Stimulated activated CD8-positive, alpha-beta memory T cell treated with anti-CD3 and anti-CD28 coated beads, Interleukin-7, amount 100 ng/mL, for 4 hours (primary cell): ENCODE measurements at regions not wholly inside any gene's neighbourhood (a gene's known extent, or its start where the extent isn't known, plus 50 kb on each side); places are given as distances from the start of the nearest gene placed in this dataset.

Experiments
- DNase-seq, 2 donors: peaks; one replicate each; pipeline ENCODE4 v3.0.0-alpha.2; 2020; ENCODE audit warnings: low read depth in 2 of 2

DNA sequence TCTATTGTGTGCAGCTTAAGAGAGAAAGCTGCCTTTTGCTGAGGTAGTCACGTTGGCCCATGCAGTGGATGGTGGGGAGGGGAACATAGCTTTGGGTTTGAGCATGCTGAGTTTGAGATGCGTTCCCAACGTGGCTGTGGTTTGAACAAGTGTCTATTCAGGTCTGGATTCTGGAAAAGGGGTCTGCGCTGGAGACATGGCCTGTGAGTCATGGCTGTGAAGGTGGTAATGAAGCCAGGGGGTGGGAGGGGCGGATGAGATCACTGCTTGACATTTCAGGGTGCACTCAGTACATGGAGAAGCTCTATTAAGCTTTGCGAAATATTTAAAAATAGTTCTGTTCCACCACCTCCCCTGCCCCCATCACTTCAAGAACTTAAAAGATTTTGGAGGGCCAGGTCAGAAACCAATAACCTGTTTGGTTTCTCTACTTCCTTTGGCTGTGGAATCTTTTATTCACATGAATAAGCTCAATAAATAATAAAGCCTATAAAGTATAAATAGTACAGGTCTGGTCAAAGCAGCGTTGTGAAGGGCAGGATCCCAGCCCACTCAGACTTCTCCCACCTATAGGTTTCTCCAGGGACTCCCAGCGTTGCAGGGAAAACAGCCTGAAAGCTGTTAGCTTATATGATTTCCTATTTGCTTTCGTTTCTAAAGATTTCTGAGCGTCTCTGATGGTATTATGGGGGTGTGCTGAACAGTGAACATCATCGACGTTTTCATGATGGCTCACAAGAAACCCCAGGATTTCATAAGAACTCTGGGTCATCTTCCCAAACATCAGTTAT is 189.9 kb downstream of the NSG2 start:
- DNase-seq: no peak

DNA sequence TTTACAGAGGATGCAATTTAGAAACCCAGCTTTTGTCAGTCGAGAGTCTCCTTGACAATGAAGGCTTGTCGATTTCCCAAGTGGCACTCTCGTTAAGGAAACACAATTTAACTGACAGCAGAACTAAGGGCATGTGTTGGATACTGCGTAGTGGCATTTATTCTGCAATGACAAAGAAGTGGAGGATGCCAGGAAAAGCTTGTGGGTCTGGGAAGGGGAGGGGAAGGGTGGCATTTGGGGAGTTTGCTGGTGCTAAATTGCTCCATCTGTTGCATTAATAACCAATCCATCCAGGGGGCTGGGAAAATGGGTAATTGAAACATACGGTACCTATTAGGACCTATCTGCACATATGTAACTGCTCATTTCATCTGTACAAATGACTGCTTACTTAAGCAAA is 190.6 kb downstream of the NSG2 start:
- no peak for DNase-seq

DNA sequence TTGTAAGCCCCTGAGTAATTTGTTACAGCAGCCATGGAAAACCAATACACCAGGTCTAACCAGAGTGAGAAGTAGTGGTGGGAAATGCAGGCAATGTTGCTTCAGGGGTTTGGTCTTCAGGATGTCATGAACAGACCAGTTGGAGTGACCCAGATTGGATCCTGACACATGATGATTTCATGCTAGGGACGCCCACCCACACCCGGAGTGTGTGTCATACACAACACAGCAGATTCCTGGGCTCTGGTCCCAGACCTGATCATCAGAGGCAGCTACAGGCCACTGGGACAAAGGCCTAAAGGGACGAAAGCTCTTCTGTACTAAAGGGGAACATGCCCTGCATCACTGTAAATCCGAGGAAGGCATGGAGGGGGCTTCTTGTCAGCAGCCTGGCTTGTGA is 194.2 kb downstream of the NSG2 start:
- DNase-seq: no peak

DNA sequence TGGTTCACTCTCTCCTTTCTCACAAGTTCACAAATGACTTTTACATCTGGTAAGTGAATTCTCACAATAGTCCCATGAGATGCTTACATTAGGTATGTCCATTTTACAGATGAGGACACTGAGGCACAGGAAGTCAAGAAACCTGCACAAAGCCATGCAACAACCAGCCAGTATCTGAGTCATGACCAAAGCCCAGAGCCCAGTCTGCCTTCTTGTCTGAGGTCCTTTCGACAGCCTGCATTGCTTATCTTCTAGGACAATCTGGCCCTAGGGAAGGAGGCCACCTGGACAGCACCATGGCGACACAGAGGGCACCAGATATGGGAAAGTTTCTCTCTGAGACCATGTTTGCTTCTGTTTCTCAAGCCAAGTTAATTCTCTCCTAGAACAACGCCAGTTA is 197.1 kb downstream of the NSG2 start:
- no peak for DNase-seq

DNA sequence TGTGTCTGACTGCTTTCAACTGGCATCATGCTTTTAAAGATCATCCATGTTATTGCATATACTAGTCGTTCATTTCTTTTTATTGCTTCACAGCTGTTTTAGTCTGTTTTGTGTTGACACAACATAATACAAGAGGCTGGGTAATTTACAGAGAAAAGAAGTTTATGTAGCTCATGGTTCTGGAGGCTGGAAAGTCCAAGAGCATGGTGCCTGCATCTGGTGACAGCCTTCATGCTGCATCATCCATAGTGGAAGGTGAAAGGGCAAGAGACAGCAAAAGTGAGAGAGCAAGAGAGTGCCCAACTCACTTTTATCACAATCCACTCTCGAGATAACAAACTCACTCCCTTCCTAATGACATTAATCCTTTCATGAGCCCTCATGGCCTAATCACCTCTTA is 198.4 kb downstream of the NSG2 start:
- no peak for DNase-seq

DNA sequence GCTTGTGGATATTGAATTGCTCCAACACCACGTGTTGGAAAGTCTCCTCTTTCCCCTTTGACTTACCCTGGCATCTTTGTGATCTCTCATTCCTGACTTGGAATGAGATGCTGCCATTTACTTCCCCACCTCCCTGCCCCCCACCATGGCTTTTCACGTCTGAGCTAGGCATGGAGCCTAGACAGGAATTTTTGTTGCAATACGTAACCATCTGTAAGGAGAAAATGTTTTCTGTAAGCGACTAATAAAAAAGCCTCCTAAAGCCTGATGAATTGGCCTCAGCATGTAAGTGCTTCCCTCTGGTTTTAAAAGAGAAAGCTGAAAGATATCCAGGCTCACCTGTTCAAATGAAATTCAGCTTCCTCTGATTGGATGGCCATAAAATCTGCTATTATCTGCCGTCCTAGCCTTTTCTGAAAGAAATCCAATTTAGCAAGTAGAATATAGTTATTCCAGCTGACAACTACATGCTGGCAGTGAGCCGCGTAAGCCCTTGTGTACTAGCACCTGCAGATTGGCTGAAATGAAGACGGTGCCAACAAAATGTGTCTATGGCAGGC is 200.1 kb downstream of the NSG2 start:
- DNase-seq: no peak

DNA sequence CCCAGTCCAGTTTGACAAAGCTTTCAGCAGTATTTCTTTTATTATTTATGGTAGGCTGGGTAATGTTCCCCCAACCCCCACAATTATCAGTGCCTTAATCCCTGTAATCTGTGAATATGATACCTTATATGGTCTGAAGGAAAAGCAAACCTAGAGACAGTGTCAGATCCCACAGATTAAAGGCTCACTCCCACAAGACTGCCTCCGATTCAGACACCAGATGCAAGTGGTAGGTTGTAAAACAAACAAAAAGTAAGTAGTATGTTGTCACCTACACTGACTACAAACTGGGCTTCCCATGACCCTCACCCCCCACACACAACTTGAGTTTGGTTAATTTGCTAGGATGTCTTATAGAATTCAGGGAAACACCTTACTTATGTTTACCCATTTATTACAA is 201.2 kb downstream of the NSG2 start:
- no peak for DNase-seq

DNA sequence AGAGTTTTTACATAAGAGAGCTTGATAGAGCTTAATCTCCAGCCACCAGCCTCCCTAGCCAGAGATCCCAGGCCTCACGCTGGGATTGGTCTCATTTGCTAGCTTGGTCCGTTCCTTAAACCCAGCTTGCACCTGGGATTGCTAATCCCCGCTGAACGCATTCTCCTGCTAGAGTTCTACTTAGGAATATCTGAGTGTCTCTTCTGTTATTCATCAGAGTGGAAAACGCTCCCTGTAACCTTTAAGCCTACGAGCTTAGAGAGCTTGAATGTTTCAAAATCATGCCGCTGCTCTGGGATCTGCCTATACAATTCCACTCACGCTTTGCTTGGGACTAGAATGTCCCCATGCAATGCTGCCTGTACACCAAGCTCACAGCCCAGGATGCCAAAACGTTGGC is 201.8 kb downstream of the NSG2 start:
- no peak for DNase-seq

DNA sequence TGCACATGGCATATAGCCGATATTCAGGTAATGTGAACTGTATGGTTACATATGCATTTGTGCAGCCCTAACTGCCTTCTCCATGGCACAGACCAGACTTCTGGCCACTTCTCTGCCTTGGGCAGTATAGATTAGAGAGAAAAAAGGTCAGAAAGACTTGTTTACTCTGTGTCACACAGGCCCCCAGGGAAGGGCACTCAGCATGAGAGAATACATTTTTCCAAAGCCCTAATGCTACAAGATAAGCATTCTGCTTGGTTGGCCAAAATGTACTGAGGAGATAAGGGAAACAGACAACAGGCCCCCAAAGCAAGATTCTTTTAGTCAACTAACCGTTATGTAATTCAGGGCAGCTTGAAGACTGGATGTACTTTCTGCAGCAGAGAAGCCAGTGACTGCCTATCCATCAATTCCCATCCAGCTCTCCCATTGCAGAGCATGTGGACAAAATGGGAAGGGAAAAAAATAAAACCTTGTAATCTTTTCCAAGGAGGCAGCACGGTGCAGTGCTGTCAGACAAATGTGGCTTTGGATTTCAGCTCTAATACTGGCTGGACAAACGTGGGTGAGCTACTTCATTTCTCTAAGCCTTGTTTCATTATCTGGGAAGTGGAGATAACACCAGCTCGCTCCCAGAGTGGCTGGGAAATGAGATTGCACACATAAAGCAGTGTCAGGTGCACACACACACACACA is 205.9 kb downstream of the NSG2 start:
- DNase-seq: no peak

DNA sequence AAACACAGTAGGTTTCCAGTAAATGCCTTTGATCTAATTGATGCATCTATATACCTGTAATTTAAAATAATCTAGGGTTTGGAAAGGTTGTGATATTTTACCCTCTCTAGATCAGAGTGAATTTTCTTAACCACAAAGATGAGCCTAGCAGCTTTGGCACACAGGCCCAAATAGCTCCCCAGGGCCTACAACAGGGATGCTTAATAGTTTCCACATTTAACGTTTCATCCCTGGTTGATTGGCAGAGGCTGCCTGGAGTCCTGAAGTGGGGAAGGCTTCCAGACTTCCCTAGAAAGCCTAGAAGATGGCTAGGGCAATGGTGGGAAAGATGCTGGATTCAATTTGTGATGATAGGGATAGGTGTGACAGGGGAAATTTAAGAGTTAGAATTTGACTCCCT is 206.6 kb downstream of the NSG2 start:
- no peak for DNase-seq

DNA sequence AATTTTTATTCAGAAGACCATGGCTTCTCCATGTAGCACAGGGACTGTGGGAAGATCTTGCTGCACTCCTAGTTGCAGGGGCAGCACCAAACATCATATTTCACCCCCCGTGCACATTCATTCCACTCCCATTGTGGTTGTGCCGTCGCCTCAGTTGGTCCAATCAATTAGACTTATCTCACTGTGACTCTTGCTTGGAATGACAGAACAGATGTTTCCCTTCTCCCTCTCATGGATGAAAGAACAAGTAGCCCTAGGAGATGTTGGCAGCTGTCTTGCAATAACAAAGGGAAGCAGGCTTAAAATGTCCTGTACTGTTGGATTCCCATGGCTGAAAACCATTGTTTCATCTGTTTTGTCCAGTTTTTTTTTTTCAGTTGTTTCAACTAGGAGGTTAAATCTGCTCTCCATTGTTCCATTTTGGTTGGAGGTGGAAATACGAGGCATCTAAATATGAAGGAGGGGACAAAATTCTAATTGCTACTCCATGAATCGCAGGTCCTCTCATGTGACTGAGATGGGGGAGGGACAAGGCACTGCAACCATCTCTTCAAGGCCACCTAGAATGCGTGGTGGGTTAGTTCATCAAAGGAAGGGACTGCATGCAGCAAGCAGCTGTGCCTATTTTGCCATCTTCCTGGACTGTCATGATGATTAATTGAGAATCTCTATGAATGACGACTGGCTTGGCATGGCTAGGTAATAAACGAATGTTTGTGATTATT is 214.4 kb downstream of the NSG2 start:
- no peak for DNase-seq

DNA sequence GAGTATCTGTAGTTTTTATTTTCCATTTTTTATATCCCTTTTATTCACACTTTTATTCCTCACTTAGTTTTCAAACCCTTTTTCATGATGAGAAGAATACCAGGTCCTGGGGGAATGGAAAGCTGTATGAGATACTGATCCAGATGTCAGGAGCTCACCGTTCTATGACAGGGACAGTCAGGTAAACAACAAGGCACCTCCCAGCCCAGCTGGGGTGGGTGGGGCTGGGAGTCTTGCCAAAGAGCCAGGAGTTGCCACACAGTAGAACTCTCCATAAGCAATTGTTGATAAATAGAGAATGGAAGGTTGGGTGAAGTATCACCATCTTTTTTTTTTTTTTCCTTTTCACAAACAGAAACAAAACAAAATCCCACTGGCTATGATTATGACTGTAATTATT is 225.8 kb downstream of the NSG2 start:
- no peak for DNase-seq

DNA sequence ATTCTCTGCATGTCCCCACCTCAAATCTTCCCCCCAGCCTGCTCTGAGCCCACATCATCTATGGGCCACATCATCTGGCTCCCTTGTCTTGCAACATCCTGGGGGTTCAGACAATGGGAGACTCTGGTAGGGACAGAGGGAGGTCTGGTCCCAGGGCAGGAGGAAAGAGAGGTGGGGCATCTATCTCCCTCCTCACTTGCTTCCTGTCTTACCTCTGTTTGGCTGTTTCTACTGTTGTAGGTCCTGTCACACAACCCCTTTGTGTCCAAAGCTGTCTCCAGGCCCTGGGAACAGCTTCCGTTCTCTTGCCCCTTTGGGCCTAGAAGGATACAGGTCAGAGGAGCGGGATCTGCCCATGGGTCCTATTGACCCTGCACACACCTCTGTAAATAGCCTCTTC is 227.2 kb downstream of the NSG2 start:
- no peak for DNase-seq

DNA sequence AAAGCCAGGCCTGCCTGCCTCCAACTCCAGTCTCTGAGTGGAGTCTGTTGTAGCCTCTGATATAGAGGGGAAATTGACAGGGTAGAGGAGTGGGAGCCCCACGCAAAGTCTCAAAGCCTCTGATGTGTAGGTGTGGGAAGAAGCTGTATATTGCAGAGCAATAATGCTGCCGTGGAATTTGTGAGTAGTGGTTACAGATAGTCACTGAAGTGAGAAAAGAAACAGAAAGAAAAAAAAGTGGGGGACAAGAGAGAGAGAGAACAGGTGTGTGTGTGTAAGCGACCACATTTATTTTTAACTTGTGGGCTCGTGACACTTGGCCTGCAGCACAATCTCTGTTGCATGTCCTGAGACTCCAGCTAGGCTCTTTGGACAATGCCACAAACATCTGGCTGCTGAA is 227.8 kb downstream of the NSG2 start:
- DNase-seq: no peak

DNA sequence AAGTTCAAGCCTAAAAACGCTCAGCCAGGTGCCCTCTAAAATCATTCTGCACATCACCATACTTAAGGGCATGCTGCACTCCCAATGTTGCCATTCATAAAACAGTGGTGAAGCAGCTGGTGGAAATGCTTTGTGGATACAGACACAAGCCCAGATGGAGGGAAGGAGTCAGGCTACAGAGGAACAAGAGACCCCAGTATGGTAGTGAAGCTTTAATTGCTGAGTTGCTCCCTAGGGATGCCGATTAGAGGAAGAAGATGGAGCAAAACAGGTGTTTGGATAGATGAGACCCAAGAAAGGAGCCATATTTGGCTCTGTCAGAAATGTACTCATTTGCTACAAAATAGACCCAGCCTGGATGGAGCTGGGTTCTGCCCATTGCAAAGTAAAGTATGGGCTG is 230.5 kb downstream of the NSG2 start:
- DNase-seq: no peak

DNA sequence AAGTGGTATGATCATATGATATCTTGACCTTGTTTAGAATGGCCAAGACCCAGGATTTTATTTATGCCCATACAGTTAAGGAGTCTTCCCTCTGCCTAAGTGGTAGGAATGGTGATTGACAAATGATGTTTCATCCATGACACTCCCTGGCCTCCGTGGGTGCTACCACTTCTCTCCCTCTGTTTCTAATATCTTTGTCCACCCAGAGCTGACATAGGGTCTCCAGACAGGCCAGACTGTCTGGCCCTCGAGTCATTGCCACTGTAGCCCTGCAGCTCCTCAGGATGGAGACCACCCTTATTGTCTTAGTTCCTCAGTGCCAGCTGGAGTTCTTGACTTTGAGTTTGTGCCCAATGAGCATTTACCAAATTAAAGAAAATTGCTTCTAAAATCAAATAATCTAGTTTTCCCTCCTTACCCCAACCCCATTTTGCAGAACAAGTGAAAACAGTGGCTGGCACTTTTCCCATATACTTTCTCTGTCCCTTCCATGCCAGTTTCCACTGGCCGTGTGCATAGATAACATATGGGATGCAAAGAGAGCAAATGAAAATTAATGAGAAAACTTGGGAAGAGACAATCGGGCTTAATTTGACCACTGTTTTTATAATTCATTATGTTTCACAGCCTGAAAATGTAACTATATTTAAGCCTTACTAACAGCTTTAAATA is 235.7 kb downstream of the NSG2 start:
- no peak for DNase-seq

DNA sequence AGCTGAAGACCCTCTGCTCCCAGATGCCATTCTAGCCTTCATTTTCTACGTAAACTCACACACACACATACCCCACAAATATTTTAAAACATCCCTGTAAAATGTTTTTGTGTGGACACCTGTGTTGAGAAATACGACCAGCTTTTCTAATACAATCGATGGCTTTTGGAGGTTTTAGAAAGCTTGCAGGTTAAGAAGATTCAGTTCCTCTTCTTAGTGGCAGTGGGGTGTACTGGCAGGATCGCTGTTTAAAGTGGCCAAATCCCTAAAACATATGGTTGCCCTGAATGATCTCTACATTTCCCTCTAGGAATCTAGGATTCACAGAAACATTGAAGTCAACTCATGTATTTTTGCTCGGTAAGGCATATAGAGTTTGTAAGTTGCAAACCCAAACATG is 236.3 kb downstream of the NSG2 start:
- DNase-seq: no peak

DNA sequence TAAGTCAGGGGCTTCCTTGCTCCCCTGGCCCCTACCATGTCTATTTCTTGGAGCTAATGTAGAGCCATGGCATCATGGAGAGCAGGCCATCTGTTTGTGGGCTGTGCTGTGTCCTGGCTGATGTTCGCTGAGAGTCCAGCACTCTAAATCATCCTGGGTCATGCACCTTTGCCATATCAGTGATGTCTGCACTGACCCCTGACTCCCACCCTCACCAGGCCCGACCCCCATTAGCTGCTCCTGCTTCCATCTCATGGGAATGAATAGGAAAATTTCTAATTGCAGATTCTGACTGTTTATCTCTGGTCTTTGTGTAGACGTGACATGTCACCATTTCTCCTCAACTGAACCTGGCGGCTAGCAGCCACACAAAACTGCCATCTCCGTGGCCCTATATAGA is 236.9 kb downstream of the NSG2 start:
- no peak for DNase-seq

DNA sequence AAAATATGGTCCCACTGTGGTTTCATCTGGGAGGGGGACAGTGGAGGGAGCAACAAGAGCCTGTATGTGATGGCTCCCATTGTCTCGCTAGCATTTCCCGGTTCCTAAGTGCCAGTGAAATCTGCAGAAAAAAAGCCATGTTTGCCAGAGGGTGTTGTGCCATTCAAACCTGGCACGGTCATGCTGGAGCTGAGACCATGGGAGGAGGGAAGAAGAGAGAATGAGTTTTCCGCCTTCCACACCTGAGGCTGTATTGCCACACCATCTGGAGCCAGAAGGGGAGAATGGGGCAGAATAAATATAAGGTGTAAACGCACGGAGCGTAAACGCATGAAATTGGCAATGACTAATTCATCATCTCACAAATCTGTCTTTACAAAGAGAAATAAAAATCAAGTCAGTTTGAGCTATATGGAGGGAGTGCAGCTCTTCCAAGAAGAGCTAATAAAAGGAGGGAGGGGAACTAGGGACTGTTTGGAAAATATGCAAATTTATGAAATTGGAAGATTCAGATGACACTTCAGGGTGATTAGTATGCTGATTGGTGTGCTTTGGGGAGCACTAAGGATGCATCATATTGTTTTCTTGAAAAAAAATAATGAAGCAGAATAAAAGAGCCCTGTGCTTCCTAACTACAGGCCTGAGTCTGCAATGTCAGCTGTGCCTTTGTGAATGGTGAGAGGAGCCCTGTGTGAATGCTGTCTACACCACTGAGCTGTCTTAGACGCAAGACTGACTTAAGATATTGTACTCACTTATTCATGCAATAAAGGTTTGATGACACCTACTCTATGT is 237.9 kb downstream of the NSG2 start:
- DNase-seq: no peak

DNA sequence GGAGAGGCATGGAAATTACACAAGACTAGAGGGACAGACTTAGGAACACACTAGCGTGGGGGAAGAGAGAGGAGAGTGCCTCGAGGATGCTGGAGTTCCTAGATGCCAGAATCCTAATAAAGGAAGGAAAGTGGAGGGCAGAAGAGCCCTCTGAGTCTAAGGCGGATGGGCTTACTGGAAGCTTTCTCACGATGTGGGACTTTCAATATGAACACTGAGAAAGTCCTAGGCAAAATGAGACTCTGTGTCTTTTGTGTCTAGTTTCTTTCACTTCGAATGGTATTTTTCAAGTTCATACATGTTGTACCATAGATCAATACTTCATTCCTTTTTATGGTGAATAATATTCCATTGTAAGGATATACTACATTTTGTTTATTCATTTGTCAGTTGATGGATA is 239.4 kb downstream of the NSG2 start:
- no peak for DNase-seq

DNA sequence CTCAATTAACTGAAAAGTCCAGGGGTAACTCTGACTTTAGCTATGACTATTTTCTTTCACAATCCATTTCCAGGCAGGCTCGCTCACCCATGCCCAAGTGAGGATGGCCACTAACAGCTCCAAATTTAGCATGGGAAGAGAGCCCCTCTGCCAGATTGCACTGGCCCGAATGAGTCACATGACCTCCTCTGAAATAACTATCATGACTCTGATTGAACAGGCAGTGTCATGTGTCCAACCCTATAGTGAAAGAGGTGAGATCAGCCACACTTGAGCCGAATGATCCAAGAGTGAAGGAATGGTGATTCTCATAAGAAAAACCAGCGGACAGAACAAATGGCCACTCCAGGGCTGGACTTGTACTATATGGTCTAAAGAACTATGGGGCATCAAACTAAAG is 242.3 kb downstream of the NSG2 start:
- no peak for DNase-seq
